Ecto neural progenitor cell (in vitro differentiated cells): ENCODE measurements at regions not wholly inside any gene's neighbourhood (a gene's known extent, or its start where the extent isn't known, plus 50 kb on each side); places are given as distances from the start of the nearest gene placed in this dataset.
A peak's percentile ranks its signal among the peaks of the same experiment; 100 is the strongest.

Source experiments
- DNase-seq: peaks from one replicate; pipeline ENCODE4 v3.0.0-alpha.2; 2018; ENCODE audit warnings: low spot score

GRCh38 chr10:31644931-31645633 lies 283.5 kb downstream of the ARHGAP12 start:
- DNase-seq = no peak

- no peak for DNase-seq
These were observed 286.4 kb downstream of the ARHGAP12 start for GRCh38 chr10:31642281-31642680.

- DNase-seq = no peak
These were observed 293.1 kb downstream of the ARHGAP12 start for GRCh38 chr10:31635415-31636065.

- DNase-seq = no peak
These were observed 293.6 kb downstream of the ARHGAP12 start for GRCh38 chr10:31635009-31635408.

GRCh38 chr10:31630861-31631567 lies 297.6 kb downstream of the ARHGAP12 start:
- no peak for DNase-seq

- DNase-seq = no peak
These were observed 303.1 kb downstream of the ARHGAP12 start for GRCh38 chr10:31625566-31625965.

- no peak for DNase-seq
These were observed 304.0 kb downstream of the ARHGAP12 start for GRCh38 chr10:31624611-31625010.

- DNase-seq = no peak
These were observed 304.7 kb downstream of the ARHGAP12 start for GRCh38 chr10:31623947-31624346.

- no peak for DNase-seq
These were observed 304.4 kb downstream of the ZEB1 start for GRCh38 chr10:31623466-31623865.

- DNase-seq = no peak
These were observed 304.0 kb downstream of the ZEB1 start for GRCh38 chr10:31622978-31623377.

GRCh38 chr10:31621733-31622132 lies 302.7 kb downstream of the ZEB1 start:
- DNase-seq = no peak

GRCh38 chr10:31620226-31621151 lies 301.5 kb downstream of the ZEB1 start:
- DNase-seq = peak; percentile 55

GRCh38 chr10:31619531-31620061 lies 300.6 kb downstream of the ZEB1 start:
- no peak for DNase-seq

- no peak for DNase-seq
These were observed 299.7 kb downstream of the ZEB1 start for GRCh38 chr10:31618541-31619291.

GRCh38 chr10:31617757-31618156 lies 298.7 kb downstream of the ZEB1 start:
- no peak for DNase-seq

GRCh38 chr10:31617133-31617532 lies 298.1 kb downstream of the ZEB1 start:
- DNase-seq = no peak

- no peak for DNase-seq
These were observed 296.1 kb downstream of the ZEB1 start for GRCh38 chr10:31615129-31615528.

GRCh38 chr10:31614611-31615010 lies 295.6 kb downstream of the ZEB1 start:
- DNase-seq = no peak

- DNase-seq = no peak
These were observed 293.1 kb downstream of the ZEB1 start for GRCh38 chr10:31612082-31612481.

- no peak for DNase-seq
These were observed 292.1 kb downstream of the ZEB1 start for GRCh38 chr10:31611161-31611560.

- DNase-seq = no peak
These were observed 288.5 kb downstream of the ZEB1 start for GRCh38 chr10:31607481-31607880.
